GM13976 (cell line): ENCODE measurements at regions not wholly inside any gene's neighbourhood (a gene's known extent, or its start where the extent isn't known, plus 50 kb on each side); places are given as distances from the start of the nearest gene placed in this dataset.

Experiments used
- DNase-seq: peaks from one replicate; pipeline ENCODE4 v3.0.0; 2012; ENCODE audit warnings: low spot score
- in situ Hi-C: fragments of 300-500 bp; cut with MboI; formaldehyde crosslinking; loops from one replicate; pipeline ENCODE4 v1.12.0; 2022; ENCODE audit warnings: low sequenced_read_pairs, mixed read lengths, inconsistent platforms; ENCODE audit not compliant: unreplicated experiment
- TF ChIP-seq, protein P1 (sequence below): IDR thresholded peaks from 2 replicates; pipeline ENCODE4 v1.5.1; 2012; ENCODE audit warnings: borderline replicate concordance, mild to moderate bottlenecking; ENCODE audit not compliant: insufficient read depth; ENCODE audit errors: extremely low read depth, missing control alignments, control extremely low read depth

DNA sequence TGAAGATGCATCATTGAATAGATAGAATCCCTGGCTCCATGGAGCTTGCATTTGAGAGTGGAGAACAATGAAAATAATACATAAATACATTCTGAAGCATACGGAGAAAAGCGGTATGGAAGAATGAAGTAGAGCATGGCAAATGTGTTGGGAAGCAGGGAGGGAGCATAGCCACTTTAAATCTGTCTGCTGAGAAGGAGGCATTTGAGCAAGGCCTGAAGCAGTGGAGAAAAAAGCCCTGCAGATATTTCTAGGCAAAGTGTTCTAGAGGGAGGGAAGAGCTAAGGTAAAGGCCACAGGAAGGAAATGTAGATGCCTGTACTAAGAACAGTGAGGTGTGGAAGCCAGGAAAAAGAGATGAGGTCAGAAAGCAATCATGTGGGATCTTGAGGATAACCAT lies 484.8 kb downstream of the CNTN3 start:
- no peak for DNase-seq
- TF ChIP-seq, protein P1, sequence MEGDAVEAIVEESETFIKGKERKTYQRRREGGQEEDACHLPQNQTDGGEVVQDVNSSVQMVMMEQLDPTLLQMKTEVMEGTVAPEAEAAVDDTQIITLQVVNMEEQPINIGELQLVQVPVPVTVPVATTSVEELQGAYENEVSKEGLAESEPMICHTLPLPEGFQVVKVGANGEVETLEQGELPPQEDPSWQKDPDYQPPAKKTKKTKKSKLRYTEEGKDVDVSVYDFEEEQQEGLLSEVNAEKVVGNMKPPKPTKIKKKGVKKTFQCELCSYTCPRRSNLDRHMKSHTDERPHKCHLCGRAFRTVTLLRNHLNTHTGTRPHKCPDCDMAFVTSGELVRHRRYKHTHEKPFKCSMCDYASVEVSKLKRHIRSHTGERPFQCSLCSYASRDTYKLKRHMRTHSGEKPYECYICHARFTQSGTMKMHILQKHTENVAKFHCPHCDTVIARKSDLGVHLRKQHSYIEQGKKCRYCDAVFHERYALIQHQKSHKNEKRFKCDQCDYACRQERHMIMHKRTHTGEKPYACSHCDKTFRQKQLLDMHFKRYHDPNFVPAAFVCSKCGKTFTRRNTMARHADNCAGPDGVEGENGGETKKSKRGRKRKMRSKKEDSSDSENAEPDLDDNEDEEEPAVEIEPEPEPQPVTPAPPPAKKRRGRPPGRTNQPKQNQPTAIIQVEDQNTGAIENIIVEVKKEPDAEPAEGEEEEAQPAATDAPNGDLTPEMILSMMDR = no peak
- in situ Hi-C loops = no loop called here

DNA sequence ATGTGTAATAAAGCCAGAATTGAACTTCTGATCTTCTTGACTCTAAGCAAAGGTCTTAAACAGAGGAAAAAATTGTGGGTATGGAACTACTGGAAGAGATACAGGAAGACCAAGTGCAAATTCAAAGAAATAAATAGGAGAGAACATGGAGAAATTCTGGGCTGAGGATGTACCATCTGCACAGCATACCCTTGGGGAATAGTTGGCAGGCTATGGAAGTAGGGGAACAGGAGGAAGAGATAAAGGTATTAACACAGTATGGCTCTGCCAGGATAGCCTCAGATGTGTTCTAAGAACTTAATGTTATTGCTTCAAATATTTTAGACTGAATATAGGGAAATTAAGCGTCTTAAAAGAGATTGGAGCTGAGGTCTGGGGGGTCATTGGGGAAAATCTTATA lies 485.4 kb downstream of the CNTN3 start:
- DNase-seq = no peak
- in situ Hi-C loops = no loop called here
- TF ChIP-seq, protein P1 = no peak

DNA sequence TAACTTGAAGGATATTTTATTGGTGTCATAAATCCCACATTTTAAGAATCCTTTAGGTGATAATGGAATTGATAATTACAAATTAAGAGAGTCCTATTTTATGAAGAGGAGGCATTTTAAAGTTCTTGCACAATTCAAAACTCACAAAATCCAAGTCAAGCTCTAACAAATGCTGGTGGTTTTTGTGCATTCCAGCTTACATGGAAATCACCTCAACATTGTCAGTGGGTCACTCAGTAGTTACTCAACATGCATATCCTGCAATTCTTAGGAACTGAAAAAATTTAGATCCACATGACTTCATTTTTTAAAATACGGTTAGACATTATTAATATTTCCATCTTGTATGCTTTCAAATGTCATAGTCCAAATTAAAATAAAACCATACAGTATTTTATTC lies 487.2 kb downstream of the CNTN3 start:
- no peak for DNase-seq
- in situ Hi-C loops = no loop called here
- TF ChIP-seq, protein P1 = no peak

DNA sequence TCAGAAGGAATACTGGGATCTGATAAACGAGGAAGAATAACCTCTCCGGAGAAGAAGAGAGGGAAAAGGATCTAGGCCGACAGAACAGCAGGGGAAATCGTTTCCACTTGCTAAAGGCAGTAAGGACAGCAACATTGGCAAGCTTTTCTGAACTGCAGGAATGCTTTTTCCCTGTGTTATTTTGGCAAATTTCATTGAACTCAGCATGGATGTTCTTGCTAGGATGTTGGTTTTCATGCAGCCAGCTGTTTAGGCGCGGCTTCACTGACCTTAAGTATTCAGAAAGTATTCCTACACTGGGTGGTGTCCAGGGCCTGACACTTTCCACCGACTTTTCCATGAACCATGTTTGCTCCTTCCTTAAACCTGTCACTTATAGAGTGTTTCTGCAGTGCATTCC lies 489.7 kb downstream of the CNTN3 start:
- TF ChIP-seq, protein P1 = no peak
- in situ Hi-C loops = no loop called here
- no peak for DNase-seq

DNA sequence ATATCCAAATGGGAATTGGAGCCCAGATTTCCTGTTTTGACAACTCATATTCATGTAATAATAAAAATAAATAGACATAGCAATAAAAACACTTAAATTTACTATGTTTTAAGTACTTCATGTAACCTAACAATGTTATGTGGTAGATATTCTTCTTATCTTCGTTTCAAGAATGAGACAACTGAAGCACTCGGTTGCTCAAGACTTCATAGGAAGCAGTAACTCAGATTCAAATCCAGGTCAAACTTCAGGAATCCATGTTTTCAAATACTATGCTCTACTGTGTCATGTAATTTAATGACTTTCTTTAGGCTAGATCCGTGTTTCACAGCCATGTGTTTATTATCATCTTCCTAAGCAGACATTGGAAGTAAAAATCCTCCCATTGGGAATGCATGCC lies 492.2 kb downstream of the CNTN3 start:
- in situ Hi-C loops = no loop called here
- DNase-seq = no peak
- TF ChIP-seq, protein P1 = no peak

DNA sequence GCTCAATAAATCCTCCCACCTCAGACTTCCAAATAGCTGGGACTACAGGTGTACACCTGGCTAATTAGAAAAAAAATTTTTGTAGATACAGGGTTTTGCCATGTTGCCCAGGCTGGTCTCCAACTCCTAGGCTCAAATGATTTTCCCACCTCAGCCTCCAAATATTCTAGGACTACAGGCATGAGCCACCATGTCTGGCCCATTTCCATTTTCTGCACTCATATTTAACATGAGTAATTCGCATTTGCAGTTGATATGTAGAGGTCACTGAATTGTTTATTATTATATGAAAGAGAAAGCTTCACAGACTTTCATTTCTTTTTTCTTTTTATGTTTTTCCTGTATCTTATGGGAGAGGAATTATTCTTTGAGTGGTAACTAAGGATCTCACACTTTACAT lies 492.7 kb downstream of the CNTN3 start:
- no peak for DNase-seq
- TF ChIP-seq, protein P1 = no peak
- in situ Hi-C loops = no loop called here

DNA sequence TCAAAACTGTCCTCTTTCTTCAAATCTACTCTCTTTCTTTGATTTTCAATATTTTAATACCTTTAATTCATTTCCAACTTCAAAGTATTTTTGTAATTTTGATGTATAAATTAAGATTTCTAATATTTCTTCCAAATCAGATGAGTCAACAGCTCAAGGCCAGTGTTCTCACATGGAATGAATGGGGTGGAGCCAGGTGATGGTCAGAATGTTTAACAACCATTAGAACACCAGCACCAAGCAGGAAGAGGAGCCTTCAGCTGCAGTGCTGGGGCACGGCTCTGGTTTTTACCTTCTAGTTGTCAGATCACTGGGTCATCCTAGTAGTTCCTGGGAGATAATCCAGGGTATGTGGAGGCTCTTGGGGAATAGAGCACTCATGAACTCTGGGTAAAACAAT lies 494.5 kb upstream of the PDZRN3 start:
- TF ChIP-seq, protein P1 = no peak
- no peak for DNase-seq
- in situ Hi-C loops = no loop called here
